ENCODE measurements at regions not wholly inside any gene's neighbourhood (a gene's known extent, or its start where the extent isn't known, plus 50 kb on each side); places are given as distances from the start of the nearest gene placed in this dataset.
A peak's percentile ranks its signal among the peaks of the same experiment; 100 is the strongest.

GRCh38 chr16:86145669-86146068 lies 246.7 kb downstream of the IRF8 start:
- DNase-seq (ENCODE audit: low read depth): no peak

- no peak for DNase-seq (ENCODE audit: low read depth)
Measured at GRCh38 chr16:86150641-86151238, 251.8 kb downstream of the IRF8 start.

GRCh38 chr16:86151239-86151851 lies 252.4 kb downstream of the IRF8 start:
- no peak for DNase-seq (ENCODE audit: low read depth)

- DNase-seq (ENCODE audit: low read depth): no peak
Measured at GRCh38 chr16:86156155-86156554, 257.2 kb downstream of the IRF8 start.

GRCh38 chr16:86157616-86158247 lies 258.8 kb downstream of the IRF8 start:
- no peak for DNase-seq (ENCODE audit: low read depth)

- DNase-seq (ENCODE audit: low read depth): no peak
Measured at GRCh38 chr16:86158688-86159360, 259.9 kb downstream of the IRF8 start.

GRCh38 chr16:86165479-86165878 lies 266.5 kb downstream of the IRF8 start:
- DNase-seq (ENCODE audit: low read depth): no peak

- no peak for DNase-seq (ENCODE audit: low read depth)
Measured at GRCh38 chr16:86166414-86166813, 267.5 kb downstream of the IRF8 start.

- no peak for DNase-seq (ENCODE audit: low read depth)
Measured at GRCh38 chr16:86167061-86167460, 268.1 kb downstream of the IRF8 start.

GRCh38 chr16:86170720-86171119 lies 271.8 kb downstream of the IRF8 start:
- no peak for DNase-seq (ENCODE audit: low read depth)

- peak; percentile 94 for DNase-seq (ENCODE audit: low read depth)
Measured at GRCh38 chr16:86171329-86171728, 272.4 kb downstream of the IRF8 start.

GRCh38 chr16:86175816-86176215 lies 276.9 kb downstream of the IRF8 start:
- no peak for DNase-seq (ENCODE audit: low read depth)

GRCh38 chr16:86176462-86176861 lies 277.5 kb downstream of the IRF8 start:
- DNase-seq (ENCODE audit: low read depth): no peak

- DNase-seq (ENCODE audit: low read depth): no peak
Measured at GRCh38 chr16:86180244-86180643, 281.3 kb downstream of the IRF8 start.

GRCh38 chr16:86180780-86181179 lies 281.8 kb downstream of the IRF8 start:
- DNase-seq (ENCODE audit: low read depth): no peak

GRCh38 chr16:86181526-86181925 lies 282.6 kb downstream of the IRF8 start:
- DNase-seq (ENCODE audit: low read depth): no peak

GRCh38 chr16:86184185-86184584 lies 285.2 kb downstream of the IRF8 start:
- DNase-seq (ENCODE audit: low read depth): no peak

- no peak for DNase-seq (ENCODE audit: low read depth)
Measured at GRCh38 chr16:86185089-86185488, 286.1 kb downstream of the IRF8 start.

GRCh38 chr16:86186313-86186712 lies 287.4 kb downstream of the IRF8 start:
- no peak for DNase-seq (ENCODE audit: low read depth)

GRCh38 chr16:86189934-86190333 lies 291.0 kb downstream of the IRF8 start:
- DNase-seq (ENCODE audit: low read depth): no peak

- no peak for DNase-seq (ENCODE audit: low read depth)
Measured at GRCh38 chr16:86191663-86192062, 292.7 kb downstream of the IRF8 start.

- DNase-seq (ENCODE audit: low read depth): peak; percentile 25
Measured at GRCh38 chr16:86193528-86194193, 294.7 kb downstream of the IRF8 start.

Data from M059J (cell line).